Colonic mucosa (tissue), 4 donors: ENCODE measurements at regions not wholly inside any gene's neighbourhood (a gene's known extent, or its start where the extent isn't known, plus 50 kb on each side); places are given as distances from the start of the nearest gene placed in this dataset.

Experiments used
- DNase-seq: peaks from one replicate; pipeline ENCODE4 v3.0.0-alpha.2; 2020
- H3K27ac ChIP-seq: fragments of 200-600 bp; one replicate; pipeline ENCODE4 v1.8.0; 2021
- H3K27me3 ChIP-seq: fragments of 200-600 bp; one replicate; pipeline ENCODE4 v1.8.0; 2021
- H3K36me3 ChIP-seq: fragments of 200-600 bp; one replicate; pipeline ENCODE4 v1.8.0; 2021
- H3K4me1 ChIP-seq: fragments of 200-600 bp; one replicate; pipeline ENCODE4 v1.8.0; 2021; ENCODE audit warnings: mild to moderate bottlenecking
- H3K4me3 ChIP-seq: fragments of 200-600 bp; one replicate; pipeline ENCODE4 v1.8.0; 2021
- H3K9ac ChIP-seq, 2 donors: one replicate each; pipeline ENCODE4 v1.7.0; 2013; ENCODE audit warnings: control low read depth in 2 of 2, low read depth in 2 of 2, low read length in 2 of 2
- H3K9me3 ChIP-seq: fragments of 200-600 bp; one replicate; pipeline ENCODE4 v1.8.0; 2021
- CTCF ChIP-seq: fragments of 200-600 bp; IDR thresholded peaks from one replicate; pipeline ENCODE4 v1.8.0; 2022; ENCODE audit warnings: antibody characterized with exemption, mild to moderate bottlenecking
- intact Hi-C: fragments of 100-400 bp; cut with DNase I; formaldehyde crosslinking; loops from one replicate; pipeline ENCODE4 v1.14.1; 2022
- donor health status: healthy.
- donor health status: DM: no; HTN: no; CAD: no.
- donor health status: DM: no; HTN: no; CAD: no.

- Histone ChIP-seq H3K4me1 (no peaks in the 10 kb centered on the region), H3K27ac (no peak overlapping the region), H3K4me3 (no peak overlapping the region), H3K9ac (no peak overlapping the region), H3K9me3 (no peaks in the 10 kb centered on the region), H3K27me3 (no peaks in the 10 kb centered on the region), H3K36me3 (no peaks in the 10 kb centered on the region)
- intact Hi-C loops: no loop called here
- no peak for DNase-seq
- no peak for TF ChIP-seq CTCF
Observed at GRCh38 chr13:103844471-103844870, 778.3 kb upstream of the SLC10A2 start.

- H3K27me3 ChIP-seq: no peaks in the 10 kb centered on the region
- H3K4me3 ChIP-seq: no peak overlapping the region
- no peak overlapping the region for H3K27ac ChIP-seq
- intact Hi-C loops: no loop called here
- H3K9me3 ChIP-seq: no peaks in the 10 kb centered on the region
- no peak overlapping the region for H3K9ac ChIP-seq
- DNase-seq: no peak
- H3K36me3 ChIP-seq: no peaks in the 10 kb centered on the region
- no peaks in the 10 kb centered on the region for H3K4me1 ChIP-seq
- no peak for TF ChIP-seq CTCF
Observed at GRCh38 chr13:103839460-103839859, 773.2 kb upstream of the SLC10A2 start.

- no peak for DNase-seq
- H3K36me3 ChIP-seq: no peaks in the 10 kb centered on the region
- no peak overlapping the region for H3K4me3 ChIP-seq
- H3K9ac ChIP-seq: no peak overlapping the region
- intact Hi-C loops: no loop called here
- H3K4me1 ChIP-seq: no peaks in the 10 kb centered on the region
- no peak for TF ChIP-seq CTCF
- no peak overlapping the region for H3K27ac ChIP-seq
- H3K27me3 ChIP-seq: no peaks in the 10 kb centered on the region
- no peaks in the 10 kb centered on the region for H3K9me3 ChIP-seq
Observed at GRCh38 chr13:103835052-103835451, 768.8 kb upstream of the SLC10A2 start.

GRCh38 chr13:103833294-103833852 lies 767.2 kb upstream of the SLC10A2 start:
- Histone ChIP-seq H3K27me3 (no peaks in the 10 kb centered on the region), H3K9me3 (no peaks in the 10 kb centered on the region), H3K9ac (no peak overlapping the region), H3K4me1 (no peaks in the 10 kb centered on the region), H3K36me3 (no peaks in the 10 kb centered on the region), H3K27ac (no peak overlapping the region), H3K4me3 (no peak overlapping the region)
- intact Hi-C loops: no loop called here
- no peak for DNase-seq
- no peak for TF ChIP-seq CTCF

- no peak overlapping the region for H3K4me3 ChIP-seq
- H3K4me1 ChIP-seq: no peaks in the 10 kb centered on the region
- H3K27me3 ChIP-seq: no peaks in the 10 kb centered on the region
- no peak for TF ChIP-seq CTCF
- no peaks in the 10 kb centered on the region for H3K36me3 ChIP-seq
- no peak overlapping the region for H3K9ac ChIP-seq
- no peak overlapping the region for H3K27ac ChIP-seq
- DNase-seq: no peak
- H3K9me3 ChIP-seq: no peaks in the 10 kb centered on the region
- intact Hi-C loops: no loop called here
Observed at GRCh38 chr13:103815619-103816018, 749.4 kb upstream of the SLC10A2 start.
